Fibroblast of the conjunctiva (primary cell): ENCODE measurements at regions not wholly inside any gene's neighbourhood (a gene's known extent, or its start where the extent isn't known, plus 50 kb on each side); places are given as distances from the start of the nearest gene placed in this dataset.

ENCODE experiments used
- DNase-seq: peaks from one replicate; pipeline ENCODE4 v3.0.0-alpha.2; 2010; ENCODE audit warnings: low read depth

GRCh38 chr9:107118863-107119624, 164.0 kb upstream of the RAD23B start:
- no peak for DNase-seq

- DNase-seq, result no peak
Observed at GRCh38 chr9:107119735-107120134, 163.3 kb upstream of the RAD23B start.

GRCh38 chr9:107123389-107123788, 159.7 kb upstream of the RAD23B start:
- DNase-seq, result no peak

- no peak for DNase-seq
Observed at GRCh38 chr9:107127608-107128007, 155.5 kb upstream of the RAD23B start.

GRCh38 chr9:107131108-107131799, 151.8 kb upstream of the RAD23B start:
- no peak for DNase-seq

- no peak for DNase-seq
Observed at GRCh38 chr9:107136296-107136695, 146.8 kb upstream of the RAD23B start.

GRCh38 chr9:107137495-107138202, 145.4 kb upstream of the RAD23B start:
- peak; percentile 22 for DNase-seq

- no peak for DNase-seq
Observed at GRCh38 chr9:107138261-107138992, 144.7 kb upstream of the RAD23B start.

- no peak for DNase-seq
Observed at GRCh38 chr9:107141967-107142366, 141.1 kb upstream of the RAD23B start.

GRCh38 chr9:107142430-107142829, 140.6 kb upstream of the RAD23B start:
- DNase-seq, result no peak

- no peak for DNase-seq
Observed at GRCh38 chr9:107142896-107143603, 140.0 kb upstream of the RAD23B start.

- DNase-seq, result no peak
Observed at GRCh38 chr9:107144475-107144874, 138.6 kb upstream of the RAD23B start.

GRCh38 chr9:107147134-107147533, 135.9 kb upstream of the RAD23B start:
- DNase-seq, result no peak

GRCh38 chr9:107148216-107148615, 134.9 kb upstream of the RAD23B start:
- no peak for DNase-seq

GRCh38 chr9:107149756-107150155, 133.3 kb upstream of the RAD23B start:
- no peak for DNase-seq

GRCh38 chr9:107153336-107153735, 129.7 kb upstream of the RAD23B start:
- DNase-seq, result no peak

- no peak for DNase-seq
Observed at GRCh38 chr9:107154291-107154690, 128.8 kb upstream of the RAD23B start.

GRCh38 chr9:107154766-107155165, 128.3 kb upstream of the RAD23B start:
- DNase-seq, result no peak

GRCh38 chr9:107155244-107155817, 127.7 kb upstream of the RAD23B start:
- no peak for DNase-seq

GRCh38 chr9:107158321-107158720, 124.8 kb upstream of the RAD23B start:
- DNase-seq, result no peak

- no peak for DNase-seq
Observed at GRCh38 chr9:107161338-107161737, 121.7 kb upstream of the RAD23B start.
